ENCODE measurements at regions not wholly inside any gene's neighbourhood (a gene's known extent, or its start where the extent isn't known, plus 50 kb on each side); places are given as distances from the start of the nearest gene placed in this dataset.
"Not testable (repeated sequence)": the region's sequence is repeated elsewhere in the genome, so short reads cannot be mapped to it uniquely, and the experiment has no call there.

- H3K27me3 ChIP-seq; intact Hi-C loops (cut with DNase I); H3K27ac ChIP-seq; H3K4me3 ChIP-seq; DNase-seq; H3K36me3 ChIP-seq; H3K4me1 ChIP-seq (ENCODE audit: insufficient read depth); H3K9me3 ChIP-seq: not testable (repeated sequence)
- WGBS, 3 donors: 68 to 76% (median 70%) methylated on average over 2 of the region's 2 CpGs
Measured at GRCh38 chr15:84094720-84095119, 140.9 kb upstream of the GOLGA6L4 start.

GRCh38 chr15:84097053-84097452, 138.5 kb upstream of the GOLGA6L4 start:
- H3K27ac ChIP-seq; H3K4me1 ChIP-seq (ENCODE audit: insufficient read depth); H3K36me3 ChIP-seq; H3K27me3 ChIP-seq; H3K4me3 ChIP-seq; H3K9me3 ChIP-seq; DNase-seq; intact Hi-C loops (cut with DNase I): not testable (repeated sequence)
- WGBS, 3 donors: 85 to 88% (median 86%) methylated on average over 3 of the region's 3 CpGs

GRCh38 chr15:84098604-84099003, 137.0 kb upstream of the GOLGA6L4 start:
- Histone ChIP-seq H3K4me1 (ENCODE audit: insufficient read depth) (no peaks in the 10 kb centered on the region), H3K9me3 (no peaks in the 10 kb centered on the region), H3K4me3 (no peak overlapping the region), H3K36me3 (no peaks in the 10 kb centered on the region), H3K27ac (no peak overlapping the region), H3K27me3 (no peaks in the 10 kb centered on the region)
- TF ChIP-seq POLR2A (IDR thresholded peaks at IDR 0.05) (no peak), CTCF (IDR thresholded peaks at IDR 0.05) (no peak), EP300 (IDR thresholded peaks at IDR 0.05) (no peak)
- intact Hi-C loops (cut with DNase I): no loop called here
- no peak for DNase-seq

GRCh38 chr15:84099181-84099580, 136.4 kb upstream of the GOLGA6L4 start:
- 0 to 2% (median 0%) methylated on average over 1 of the region's 1 CpG for WGBS, 3 donors
- intact Hi-C loops (cut with DNase I): no loop called here
- Histone ChIP-seq H3K9me3 (no peaks in the 10 kb centered on the region), H3K27ac (no peak overlapping the region), H3K4me3 (no peak overlapping the region), H3K4me1 (ENCODE audit: insufficient read depth) (no peaks in the 10 kb centered on the region), H3K27me3 (no peaks in the 10 kb centered on the region), H3K36me3 (no peaks in the 10 kb centered on the region)
- TF ChIP-seq POLR2A (IDR thresholded peaks at IDR 0.05) (no peak), CTCF (IDR thresholded peaks at IDR 0.05) (no peak), EP300 (IDR thresholded peaks at IDR 0.05) (no peak)
- no peak for DNase-seq

- TF ChIP-seq CTCF (IDR thresholded peaks at IDR 0.05) (no peak), EP300 (IDR thresholded peaks at IDR 0.05) (no peak), POLR2A (IDR thresholded peaks at IDR 0.05) (no peak)
- H3K4me3 ChIP-seq: no peak overlapping the region
- H3K36me3 ChIP-seq: no peaks in the 10 kb centered on the region
- no peak for DNase-seq
- intact Hi-C loops (cut with DNase I): no loop called here
- H3K4me1 ChIP-seq (ENCODE audit: insufficient read depth): no peaks in the 10 kb centered on the region
- H3K9me3 ChIP-seq: no peaks in the 10 kb centered on the region
- H3K27me3 ChIP-seq: no peaks in the 10 kb centered on the region
- no peak overlapping the region for H3K27ac ChIP-seq
- WGBS, 3 donors: 75 to 82% (median 77%) methylated on average over 4 of the region's 4 CpGs
Measured at GRCh38 chr15:84103345-84103744, 132.2 kb upstream of the GOLGA6L4 start.

- TF ChIP-seq EP300 (IDR thresholded peaks at IDR 0.05) (no peak), POLR2A (IDR thresholded peaks at IDR 0.05) (no peak), CTCF (IDR thresholded peaks at IDR 0.05) (no peak)
- Histone ChIP-seq H3K27me3 (no peaks in the 10 kb centered on the region), H3K9me3 (no peaks in the 10 kb centered on the region), H3K27ac (no peak overlapping the region), H3K4me1 (ENCODE audit: insufficient read depth) (no peaks in the 10 kb centered on the region), H3K36me3 (no peaks in the 10 kb centered on the region), H3K4me3 (no peak overlapping the region)
- intact Hi-C loops (cut with DNase I): no loop called here
- DNase-seq: no peak
- WGBS, 3 donors: 61 to 67% (median 62%) methylated on average over 3 of the region's 3 CpGs
Measured at GRCh38 chr15:84104853-84105252, 130.7 kb upstream of the GOLGA6L4 start.

Data from ovary (tissue), 7 donors.